ENCODE measurements at regions not wholly inside any gene's neighbourhood (a gene's known extent, or its start where the extent isn't known, plus 50 kb on each side); places are given as distances from the start of the nearest gene placed in this dataset.

- ChIA-PET POLR2A (interaction anchor here (0.6 kb wide), 1 partner anchor 442 kb away, joined by 3 read pairs; no protein-coding TSS in a partner anchor), CTCF (interaction anchor here (1.3 kb wide), 1 partner anchor 12 kb away, joined by 4 read pairs; no protein-coding TSS in a partner anchor)
- H3K9me2 ChIP-seq: no peaks in the 10 kb centered on the region
- no peaks in the 10 kb centered on the region for H3F3A ChIP-seq (replicated peaks; ENCODE audit: insufficient read depth)
- H3K4me2 ChIP-seq: no peak overlapping the region
- no peak for DNase-seq
- no peaks in the 10 kb centered on the region for H4K20me1 ChIP-seq (ENCODE audit: insufficient read depth)
- no peak for TF ChIP-seq POLR2AphosphoS5 (IDR thresholded peaks at IDR 0.05; ENCODE audit: low read depth, low read length)
- no peaks in the 10 kb centered on the region for H3K36me3 ChIP-seq (replicated peaks in 1 of 2; ENCODE audit: control insufficient read depth in 1 of 2, insufficient read depth in 2 of 2, low read length in 1 of 2)
- H3K4me1 ChIP-seq (ENCODE audit: control insufficient read depth in 1 of 2, insufficient read depth in 2 of 2, low read depth in 1 of 2, low read length in 1 of 2): peaks cover 0 to 5% of the 10 kb centered on the region in 2 experiments; a peak in 1 of 4 replicates
- WGBS (ENCODE audit: low lambda C conversion rate): 49% methylated on average over 3 of the region's 3 CpGs
- H3K27ac ChIP-seq (ENCODE audit: low read depth in 2 of 2, low read length in 1 of 2): 0 out of 4 replicates have a peak overlapping the region, but pooled peaks of 1 of the 2 experiments have one; percentile 24
- H3K27me3 ChIP-seq (ENCODE audit: insufficient read depth): no peaks in the 10 kb centered on the region
- H3K4me3 ChIP-seq (ENCODE audit: low read depth in 2 of 2, low read length in 1 of 2): no peak overlapping the region
- no peaks in the 10 kb centered on the region for H3K9me3 ChIP-seq
- no peak overlapping the region for H3K9ac ChIP-seq
- H2AFZ ChIP-seq (ENCODE audit: low read depth): no peak overlapping the region
- no peaks in the 10 kb centered on the region for H3K79me2 ChIP-seq (ENCODE audit: insufficient read depth)
Observed at GRCh38 chr1:221075911-221076310, 196.7 kb downstream of the HLX start.

GRCh38 chr1:221076391-221076811 is 197.2 kb downstream of the HLX start:
- H3K36me3 ChIP-seq (replicated peaks in 1 of 2; ENCODE audit: control insufficient read depth in 1 of 2, insufficient read depth in 2 of 2, low read length in 1 of 2): no peaks in the 10 kb centered on the region
- 61% methylated on average over 3 of the region's 3 CpGs for WGBS (ENCODE audit: low lambda C conversion rate)
- no peaks in the 10 kb centered on the region for H3K9me3 ChIP-seq
- H3K79me2 ChIP-seq (ENCODE audit: insufficient read depth): no peaks in the 10 kb centered on the region
- POLR2A ChIA-PET: interaction anchor here (0.5 to 0.6 kb wide), 2 partner anchors 35 to 441 kb away, joined by 3 to 4 read pairs; no protein-coding TSS in a partner anchor
- H3K9ac ChIP-seq: no peak overlapping the region
- H3K27ac ChIP-seq (ENCODE audit: low read depth in 2 of 2, low read length in 1 of 2): 0 out of 4 replicates have a peak overlapping the region, but pooled peaks of 1 of the 2 experiments have one; percentile 24
- no peaks in the 10 kb centered on the region for H3F3A ChIP-seq (replicated peaks; ENCODE audit: insufficient read depth)
- H3K27me3 ChIP-seq (ENCODE audit: insufficient read depth): no peaks in the 10 kb centered on the region
- no peak overlapping the region for H3K4me3 ChIP-seq (ENCODE audit: low read depth in 2 of 2, low read length in 1 of 2)
- TF ChIP-seq EP300 (IDR thresholded peaks at IDR 0.05; ENCODE audit: borderline replicate concordance in 1 of 2, low read depth in 1 of 2, low read length in 1 of 2) (peak in 1 of 2 experiments; percentile 73; a peak in 2 of 4 replicates), PBX3 (IDR thresholded peaks at IDR 0.05) (peak; percentile 40; the same call in 1 of the 2 replicates), IRF3 (IDR thresholded peaks at IDR 0.05; ENCODE audit: low read depth, low read length) (no peak), YY1 (IDR thresholded peaks at IDR 0.05; ENCODE audit: low read depth) (no peak), TCF12 (IDR thresholded peaks at IDR 0.05) (peak; percentile 64; the same call in 1 of the 2 replicates), NFIC (IDR thresholded peaks at IDR 0.05; ENCODE audit: borderline replicate concordance) (no peak)
- H3K9me2 ChIP-seq: no peaks in the 10 kb centered on the region
- no peak overlapping the region for H3K4me2 ChIP-seq
- no peak overlapping the region for H2AFZ ChIP-seq (ENCODE audit: low read depth)
- no peak for DNase-seq
- CTCF ChIA-PET: interaction anchor here (1.3 kb wide), 1 partner anchor 11 kb away, joined by 4 read pairs; no protein-coding TSS in a partner anchor
- H3K4me1 ChIP-seq (ENCODE audit: control insufficient read depth in 1 of 2, insufficient read depth in 2 of 2, low read depth in 1 of 2, low read length in 1 of 2): peaks cover 0 to 5% of the 10 kb centered on the region in 2 experiments; a peak in 1 of 4 replicates
- H4K20me1 ChIP-seq (ENCODE audit: insufficient read depth): no peaks in the 10 kb centered on the region

- TF ChIP-seq FOSL2 (IDR thresholded peaks at IDR 0.05; ENCODE audit: borderline replicate concordance, low read depth) (no peak), GABPA (IDR thresholded peaks at IDR 0.05; ENCODE audit: low read depth) (no peak), RCOR1 (IDR thresholded peaks at IDR 0.05; ENCODE audit: low read length) (no peak), EP300 (IDR thresholded peaks at IDR 0.05; ENCODE audit: borderline replicate concordance in 1 of 2, low read depth in 1 of 2, low read length in 1 of 2) (no peak), IRF3 (IDR thresholded peaks at IDR 0.05; ENCODE audit: low read depth, low read length) (no peak), RAD21 (IDR thresholded peaks at IDR 0.05; ENCODE audit: low read length) (no peak), SMC3 (IDR thresholded peaks at IDR 0.05; ENCODE audit: low read depth, low read length) (no peak), MEF2A (IDR thresholded peaks at IDR 0.05; ENCODE audit: borderline replicate concordance, low read depth) (no peak), POLR2AphosphoS5 (IDR thresholded peaks at IDR 0.05; ENCODE audit: low read depth, low read length) (no peak), RFX5 (IDR thresholded peaks at IDR 0.05; ENCODE audit: low read length) (no peak), RXRA (IDR thresholded peaks at IDR 0.05; ENCODE audit: borderline replicate concordance, low read depth) (no peak), CHD2 (IDR thresholded peaks at IDR 0.05; ENCODE audit: low read length, partially characterized antibody) (no peak)
- Histone ChIP-seq H3K36me3 (replicated peaks in 1 of 2; ENCODE audit: control insufficient read depth in 1 of 2, insufficient read depth in 2 of 2, low read length in 1 of 2) (no peaks in the 10 kb centered on the region), H3F3A (replicated peaks; ENCODE audit: insufficient read depth) (no peaks in the 10 kb centered on the region), H3K4me3 (ENCODE audit: low read depth in 2 of 2, low read length in 1 of 2) (no peak overlapping the region), H3K9me2 (no peaks in the 10 kb centered on the region), H3K27ac (ENCODE audit: low read depth in 2 of 2, low read length in 1 of 2) (no peak overlapping the region), H3K4me1 (ENCODE audit: control insufficient read depth in 1 of 2, insufficient read depth in 2 of 2, low read depth in 1 of 2, low read length in 1 of 2) (peaks cover 0 to 5% of the 10 kb centered on the region in 2 experiments; a peak in 1 of 4 replicates), H3K4me2 (no peak overlapping the region), H4K20me1 (ENCODE audit: insufficient read depth) (no peaks in the 10 kb centered on the region), H3K9me3 (no peaks in the 10 kb centered on the region), H2AFZ (ENCODE audit: low read depth) (no peak overlapping the region), H3K27me3 (ENCODE audit: insufficient read depth) (no peaks in the 10 kb centered on the region), H3K79me2 (ENCODE audit: insufficient read depth) (no peaks in the 10 kb centered on the region), H3K9ac (no peak overlapping the region)
- no peak for DNase-seq
- WGBS (ENCODE audit: low lambda C conversion rate): 88% methylated on average over 1 of the region's 1 CpG
- CTCF ChIA-PET: no interaction called here
- POLR2A ChIA-PET: no interaction called here
Observed at GRCh38 chr1:221078260-221078965, 199.2 kb downstream of the HLX start.
